ENCODE measurements at regions not wholly inside any gene's neighbourhood (a gene's known extent, or its start where the extent isn't known, plus 50 kb on each side); places are given as distances from the start of the nearest gene placed in this dataset.

- peaks cover 10% of the 10 kb centered on the region for H3K4me1 Mint-ChIP-seq
- peaks cover 5% of the 10 kb centered on the region for H3K9me3 Mint-ChIP-seq
- no peak overlapping the region for H3K4me3 Mint-ChIP-seq
- H3K36me3 Mint-ChIP-seq = peaks cover 2% of the 10 kb centered on the region
- peaks cover 32% of the 10 kb centered on the region for H3K27me3 Mint-ChIP-seq
- no peak overlapping the region for H3K27ac Mint-ChIP-seq
Measured at GRCh38 chr7:54663186-54663585, 95.8 kb downstream of the SEC61G start.

GRCh38 chr7:54662701-54663100 lies 96.3 kb downstream of the SEC61G start:
- Mint-ChIP-seq H3K36me3 (peaks cover 2% of the 10 kb centered on the region), H3K9me3 (peaks cover 5% of the 10 kb centered on the region), H3K4me1 (peaks cover 10% of the 10 kb centered on the region), H3K4me3 (no peak overlapping the region), H3K27me3 (peaks cover 32% of the 10 kb centered on the region), H3K27ac (no peak overlapping the region)

- no peaks in the 10 kb centered on the region for H3K4me1 Mint-ChIP-seq
- no peaks in the 10 kb centered on the region for H3K36me3 Mint-ChIP-seq
- peaks cover 2% of the 10 kb centered on the region for H3K27me3 Mint-ChIP-seq
- H3K4me3 Mint-ChIP-seq = no peak overlapping the region
- peaks cover 6% of the 10 kb centered on the region for H3K9me3 Mint-ChIP-seq
- H3K27ac Mint-ChIP-seq = no peak overlapping the region
Measured at GRCh38 chr7:54653905-54654304, 105.1 kb downstream of the SEC61G start.

GRCh38 chr7:54643064-54643463 lies 100.9 kb downstream of the VSTM2A start:
- H3K27ac Mint-ChIP-seq = no peak overlapping the region
- no peaks in the 10 kb centered on the region for H3K4me1 Mint-ChIP-seq
- H3K36me3 Mint-ChIP-seq = no peaks in the 10 kb centered on the region
- H3K4me3 Mint-ChIP-seq = no peak overlapping the region
- H3K9me3 Mint-ChIP-seq = peaks cover 8% of the 10 kb centered on the region
- H3K27me3 Mint-ChIP-seq = peaks cover 2% of the 10 kb centered on the region

- no peaks in the 10 kb centered on the region for H3K27me3 Mint-ChIP-seq
- no peaks in the 10 kb centered on the region for H3K4me1 Mint-ChIP-seq
- H3K4me3 Mint-ChIP-seq = no peak overlapping the region
- H3K36me3 Mint-ChIP-seq = no peaks in the 10 kb centered on the region
- H3K9me3 Mint-ChIP-seq = no peaks in the 10 kb centered on the region
- no peak overlapping the region for H3K27ac Mint-ChIP-seq
Measured at GRCh38 chr7:54637712-54638396, 95.7 kb downstream of the VSTM2A start.

GRCh38 chr7:54632696-54633095 lies 90.5 kb downstream of the VSTM2A start:
- Mint-ChIP-seq H3K4me1 (no peaks in the 10 kb centered on the region), H3K4me3 (no peak overlapping the region), H3K9me3 (peaks cover 15% of the 10 kb centered on the region), H3K27ac (no peak overlapping the region), H3K36me3 (no peaks in the 10 kb centered on the region), H3K27me3 (no peaks in the 10 kb centered on the region)

- Mint-ChIP-seq H3K27me3 (no peaks in the 10 kb centered on the region), H3K4me3 (no peak overlapping the region), H3K36me3 (no peaks in the 10 kb centered on the region), H3K9me3 (peaks cover 15% of the 10 kb centered on the region), H3K4me1 (no peaks in the 10 kb centered on the region), H3K27ac (no peak overlapping the region)
Measured at GRCh38 chr7:54629771-54630170, 87.6 kb downstream of the VSTM2A start.

- Mint-ChIP-seq H3K9me3 (no peaks in the 10 kb centered on the region), H3K27ac (no peak overlapping the region), H3K27me3 (no peaks in the 10 kb centered on the region), H3K4me1 (no peaks in the 10 kb centered on the region), H3K36me3 (no peaks in the 10 kb centered on the region), H3K4me3 (no peak overlapping the region)
Measured at GRCh38 chr7:54622696-54623309, 80.6 kb downstream of the VSTM2A start.

Measured in activated naive CD4-positive, alpha-beta T cell treated with anti-CD3 and anti-CD28 coated beads, Interleukin-2, amount 50 U/mL, for 24 hours (primary cell).